Activated B cell treated with CpG ODN at 0.5 μM for 24 hours (primary cell): ENCODE measurements at regions not wholly inside any gene's neighbourhood (a gene's known extent, or its start where the extent isn't known, plus 50 kb on each side); places are given as distances from the start of the nearest gene placed in this dataset.

Experiments
- ATAC-seq: fragments of 200-7000 bp; cut with Tn5 transposase; one replicate; pipeline ENCODE4 v1.10.0; 2021; ENCODE audit warnings: low read depth, mild to moderate bottlenecking, moderate library complexity
- CTCF ChIA-PET: fragments of 350-600 bp; sonication (Branson Sonifier 250); formaldehyde crosslinking; loops from one replicate; lab custom pipeline; 2021; ENCODE audit warnings: antibody characterized with exemption; lab: Charles Lee
- POLR2A ChIA-PET: fragments of 350-600 bp; sonication (Branson Sonifier 250); formaldehyde crosslinking; loops from one replicate; lab custom pipeline; 2021; ENCODE audit warnings: antibody characterized with exemption; lab: Charles Lee
- DNase-seq: peaks from one replicate; pipeline ENCODE4 v3.0.0; 2022
- H3K27ac Mint-ChIP-seq: one replicate; pipeline ENCODE4 v1.8.0; 2020; ENCODE audit warnings: mixed read lengths
- H3K27me3 Mint-ChIP-seq: one replicate; pipeline ENCODE4 v1.8.0; 2021; ENCODE audit warnings: mixed read lengths
- H3K36me3 Mint-ChIP-seq: one replicate; pipeline ENCODE4 v1.8.0; 2021; ENCODE audit warnings: low read depth, mixed read lengths
- H3K4me1 Mint-ChIP-seq: one replicate; pipeline ENCODE4 v1.8.0; 2021; ENCODE audit warnings: mixed read lengths
- H3K4me3 Mint-ChIP-seq: one replicate; pipeline ENCODE4 v1.8.0; 2020; ENCODE audit warnings: mild to moderate bottlenecking, mixed read lengths
- H3K9me3 Mint-ChIP-seq: one replicate; pipeline ENCODE4 v1.8.0; 2020; ENCODE audit warnings: mixed read lengths
- CTCF ChIP-seq: fragments of 200-600 bp; IDR thresholded peaks from one replicate; pipeline ENCODE4 v1.8.0; 2022; ENCODE audit warnings: antibody characterized with exemption, mild to moderate bottlenecking
- intact Hi-C: fragments of 100-400 bp; cut with micrococcal nuclease; formaldehyde crosslinking; loops from one replicate; pipeline ENCODE4 v1.15.1; 2024

- no peaks in the 10 kb centered on the region for H3K9me3 Mint-ChIP-seq
- ATAC-seq = no peak
- POLR2A ChIA-PET = no interaction called here
- H3K36me3 Mint-ChIP-seq = no peaks in the 10 kb centered on the region
- no peak for TF ChIP-seq CTCF
- no peaks in the 10 kb centered on the region for H3K27me3 Mint-ChIP-seq
- H3K27ac Mint-ChIP-seq = no peak overlapping the region
- intact Hi-C loops = no loop called here
- no peak for DNase-seq
- H3K4me1 Mint-ChIP-seq = no peaks in the 10 kb centered on the region
- CTCF ChIA-PET = no interaction called here
- no peak overlapping the region for H3K4me3 Mint-ChIP-seq
These were observed 127.5 kb upstream of the SOD1 start for GRCh38 chr21:31531967-31532366.

GRCh38 chr21:31530897-31531705 is 128.4 kb upstream of the SOD1 start:
- ChIA-PET POLR2A (no interaction called here), CTCF (no interaction called here)
- H3K27me3 Mint-ChIP-seq = no peaks in the 10 kb centered on the region
- H3K9me3 Mint-ChIP-seq = no peaks in the 10 kb centered on the region
- intact Hi-C loops = no loop called here
- ATAC-seq (no peak), DNase-seq (no peak)
- no peaks in the 10 kb centered on the region for H3K4me1 Mint-ChIP-seq
- no peaks in the 10 kb centered on the region for H3K36me3 Mint-ChIP-seq
- no peak overlapping the region for H3K27ac Mint-ChIP-seq
- no peak overlapping the region for H3K4me3 Mint-ChIP-seq
- TF ChIP-seq CTCF = no peak

GRCh38 chr21:31530364-31530763 is 129.1 kb upstream of the SOD1 start:
- no peaks in the 10 kb centered on the region for H3K36me3 Mint-ChIP-seq
- ChIA-PET CTCF (no interaction called here), POLR2A (no interaction called here)
- no peak overlapping the region for H3K27ac Mint-ChIP-seq
- H3K9me3 Mint-ChIP-seq = no peaks in the 10 kb centered on the region
- no peaks in the 10 kb centered on the region for H3K4me1 Mint-ChIP-seq
- ATAC-seq (no peak), DNase-seq (no peak)
- no peaks in the 10 kb centered on the region for H3K27me3 Mint-ChIP-seq
- H3K4me3 Mint-ChIP-seq = no peak overlapping the region
- intact Hi-C loops = no loop called here
- no peak for TF ChIP-seq CTCF

- no peaks in the 10 kb centered on the region for H3K27me3 Mint-ChIP-seq
- no peak overlapping the region for H3K4me3 Mint-ChIP-seq
- H3K9me3 Mint-ChIP-seq = no peaks in the 10 kb centered on the region
- intact Hi-C loops = no loop called here
- no peaks in the 10 kb centered on the region for H3K4me1 Mint-ChIP-seq
- H3K27ac Mint-ChIP-seq = no peak overlapping the region
- CTCF ChIA-PET = no interaction called here
- ATAC-seq (no peak), DNase-seq (no peak)
- POLR2A ChIA-PET = no interaction called here
- no peak for TF ChIP-seq CTCF
- H3K36me3 Mint-ChIP-seq = no peaks in the 10 kb centered on the region
These were observed 130.1 kb upstream of the SOD1 start for GRCh38 chr21:31529406-31529805.

GRCh38 chr21:31526040-31526439 is 133.5 kb upstream of the SOD1 start:
- CTCF ChIA-PET = no interaction called here
- no peak for ATAC-seq
- no peak for TF ChIP-seq CTCF
- DNase-seq = no peak
- no peak overlapping the region for H3K27ac Mint-ChIP-seq
- no peak overlapping the region for H3K4me3 Mint-ChIP-seq
- no peaks in the 10 kb centered on the region for H3K9me3 Mint-ChIP-seq
- POLR2A ChIA-PET = no interaction called here
- no peaks in the 10 kb centered on the region for H3K4me1 Mint-ChIP-seq
- no peaks in the 10 kb centered on the region for H3K27me3 Mint-ChIP-seq
- H3K36me3 Mint-ChIP-seq = no peaks in the 10 kb centered on the region
- intact Hi-C loops = no loop called here
